ENCODE measurements at regions not wholly inside any gene's neighbourhood (a gene's known extent, or its start where the extent isn't known, plus 50 kb on each side); places are given as distances from the start of the nearest gene placed in this dataset.

- no peaks in the 10 kb centered on the region for H4K20me1 ChIP-seq (ENCODE audit: control insufficient read depth, insufficient read depth, low read length, poor library complexity, severe bottlenecking)
- no peak overlapping the region for H3K27ac Mint-ChIP-seq
- H3K4me1 ChIP-seq (ENCODE audit: control insufficient read depth in 2 of 2, insufficient read depth in 2 of 2, low read length in 2 of 2) = no peaks in the 10 kb centered on the region
- H2AFZ ChIP-seq (ENCODE audit: insufficient read depth, low read depth, low read length, poor library complexity, severe bottlenecking) = no peak overlapping the region
- no peak overlapping the region for H3K4me3 ChIP-seq (ENCODE audit: control extremely low read depth in 1 of 5, extremely low read depth in 1 of 5, insufficient read depth in 1 of 5, low read depth in 2 of 5, low read length in 4 of 5)
- no peaks in the 10 kb centered on the region for H3K79me2 ChIP-seq (ENCODE audit: control insufficient read depth, insufficient read depth, low read length)
- H3K4me3 Mint-ChIP-seq = no peak overlapping the region
- H3K27ac ChIP-seq (ENCODE audit: low read length in 2 of 2) = no peak overlapping the region
- no peaks in the 10 kb centered on the region for H3K36me3 ChIP-seq (replicated peaks in 1 of 2; ENCODE audit: control extremely low read depth in 1 of 2, control insufficient read depth in 1 of 2, extremely low read depth in 1 of 2, insufficient read depth in 2 of 2, low read length in 1 of 2)
- ATAC-seq (ENCODE audit: low read depth) = no peak
- peaks cover 0 to 6% (median 0%) of the 10 kb centered on the region in 3 donors for H3K9me3 ChIP-seq (ENCODE audit: control extremely low read depth in 1 of 3, control insufficient read depth in 2 of 3, insufficient read depth in 1 of 3, low read length in 2 of 3)
- H3K9ac ChIP-seq (ENCODE audit: low read length) = no peak overlapping the region
- CTCF ChIA-PET = no interaction called here
- TF ChIP-seq CTCF (IDR thresholded peaks at IDR 0.05) = no peak
- no peak for TF ChIP-seq EZH2 (IDR thresholded peaks at IDR 0.05; ENCODE audit: borderline replicate concordance, insufficient read depth, low read depth, low read length, poor library complexity, severe bottlenecking)
- no peaks in the 10 kb centered on the region for H3K4me1 Mint-ChIP-seq
- POLR2A ChIA-PET = no interaction called here
- no peaks in the 10 kb centered on the region for H3K9me3 Mint-ChIP-seq (ENCODE audit: insufficient read depth)
- H3K4me2 ChIP-seq (replicated peaks; ENCODE audit: low read depth, low read length, poor library complexity, severe bottlenecking) = no peak overlapping the region
- H3K27me3 ChIP-seq (replicated peaks in 1 of 4; ENCODE audit: control extremely low read depth in 1 of 4, control insufficient read depth in 3 of 4, insufficient read depth in 4 of 4, low read length in 3 of 4) = no peaks in the 10 kb centered on the region
- DNase-seq = no peak
- no peaks in the 10 kb centered on the region for H3K27me3 Mint-ChIP-seq
- intact Hi-C loops (cut with micrococcal nuclease) = no loop called here
Observed at GRCh38 chr1:238264951-238265350, 374.2 kb upstream of the ZP4 start.

- Mint-ChIP-seq H3K27me3 (no peaks in the 10 kb centered on the region), H3K27ac (no peak overlapping the region), H3K4me1 (no peaks in the 10 kb centered on the region), H3K4me3 (no peak overlapping the region), H3K9me3 (ENCODE audit: insufficient read depth) (peaks cover 2% of the 10 kb centered on the region)
- Histone ChIP-seq H3K4me2 (replicated peaks; ENCODE audit: low read depth, low read length, poor library complexity, severe bottlenecking) (no peak overlapping the region), H3K27ac (ENCODE audit: low read length in 2 of 2) (no peak overlapping the region), H3K27me3 (replicated peaks in 1 of 4; ENCODE audit: control extremely low read depth in 1 of 4, control insufficient read depth in 3 of 4, insufficient read depth in 4 of 4, low read length in 3 of 4) (no peaks in the 10 kb centered on the region), H3K4me1 (ENCODE audit: control insufficient read depth in 2 of 2, insufficient read depth in 2 of 2, low read length in 2 of 2) (no peaks in the 10 kb centered on the region), H2AFZ (ENCODE audit: insufficient read depth, low read depth, low read length, poor library complexity, severe bottlenecking) (no peak overlapping the region), H3K79me2 (ENCODE audit: control insufficient read depth, insufficient read depth, low read length) (no peaks in the 10 kb centered on the region), H3K4me3 (ENCODE audit: control extremely low read depth in 1 of 5, extremely low read depth in 1 of 5, insufficient read depth in 1 of 5, low read depth in 2 of 5, low read length in 4 of 5) (no peak overlapping the region), H4K20me1 (ENCODE audit: control insufficient read depth, insufficient read depth, low read length, poor library complexity, severe bottlenecking) (no peaks in the 10 kb centered on the region), H3K36me3 (replicated peaks in 1 of 2; ENCODE audit: control extremely low read depth in 1 of 2, control insufficient read depth in 1 of 2, extremely low read depth in 1 of 2, insufficient read depth in 2 of 2, low read length in 1 of 2) (no peaks in the 10 kb centered on the region), H3K9ac (ENCODE audit: low read length) (no peak overlapping the region), H3K9me3 (ENCODE audit: control extremely low read depth in 1 of 3, control insufficient read depth in 2 of 3, insufficient read depth in 1 of 3, low read length in 2 of 3) (peaks cover 0 to 6% (median 0%) of the 10 kb centered on the region in 3 donors)
- ChIA-PET CTCF (no interaction called here), POLR2A (no interaction called here)
- DNase-seq = no peak
- intact Hi-C loops (cut with micrococcal nuclease) = no loop called here
- no peak for ATAC-seq (ENCODE audit: low read depth)
- no peak for TF ChIP-seq CTCF (IDR thresholded peaks at IDR 0.05)
- TF ChIP-seq EZH2 (IDR thresholded peaks at IDR 0.05; ENCODE audit: borderline replicate concordance, insufficient read depth, low read depth, low read length, poor library complexity, severe bottlenecking) = no peak
Observed at GRCh38 chr1:238258510-238258909, 367.8 kb upstream of the ZP4 start.

Data from B cell (primary cell).